Esophagus squamous epithelium (tissue), 4 donors: ENCODE measurements at regions not wholly inside any gene's neighbourhood (a gene's known extent, or its start where the extent isn't known, plus 50 kb on each side); places are given as distances from the start of the nearest gene placed in this dataset.

Source experiments
- CTCF ChIP-seq, 6 experiments: fragments of 450-650 bp in 4 of 6; fragments of 200-600 bp in 2 of 6; sonication (generic) in 2 of 6; IDR thresholded peaks; one replicate each; pipeline ENCODE4 v1.5.1; 2016 to 2019; ENCODE audit warnings: antibody characterized with exemption in 6 of 6, mild to moderate bottlenecking in 4 of 6, moderate library complexity in 4 of 6
- POLR2A ChIP-seq, 4 donors: fragments of 450-650 bp; IDR thresholded peaks; one replicate each; pipeline ENCODE4 v1.6.1; 2017; ENCODE audit warnings: antibody characterized with exemption in 4 of 4, mild to moderate bottlenecking in 4 of 4, moderate library complexity in 3 of 4

DNA sequence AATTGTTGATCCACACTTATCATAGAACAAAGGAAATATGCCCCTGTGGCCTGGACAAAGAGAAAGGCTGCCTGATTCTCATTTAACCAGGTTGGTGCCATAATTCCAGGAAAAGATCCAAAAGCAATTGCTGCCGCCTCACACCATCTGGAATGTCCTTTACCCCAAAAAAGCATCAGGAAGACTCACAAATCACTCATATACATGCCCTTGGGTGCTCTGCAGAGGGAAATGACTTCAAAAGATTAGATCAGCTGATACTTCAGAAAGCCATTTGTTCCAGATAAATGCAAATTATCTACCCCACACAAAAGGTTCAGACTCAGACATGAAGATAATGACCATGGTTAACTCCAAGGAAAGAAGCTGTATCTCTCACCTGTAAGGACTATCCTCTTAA, 285.8 kb downstream of the C1D start:
- TF ChIP-seq CTCF (IDR thresholded peaks at IDR 0.05) (no peak), POLR2A (IDR thresholded peaks at IDR 0.05) (no peak)
